NOMO-1 treated with dmso at 0.1 percent for 144 hours (cell line): ENCODE measurements at regions not wholly inside any gene's neighbourhood (a gene's known extent, or its start where the extent isn't known, plus 50 kb on each side); places are given as distances from the start of the nearest gene placed in this dataset.
"Not testable (repeated sequence)": the region's sequence is repeated elsewhere in the genome, so short reads cannot be mapped to it uniquely, and the experiment has no call there.

Experiments used
- DNase-seq: peaks from one replicate; lab custom pipeline; 2025; ENCODE audit not compliant: unreplicated experiment; lab: John Stamatoyannopoulos, UW

- DNase-seq: no peak
Observed at GRCh38 chr6:114844359-114844758, 501.5 kb upstream of the HS3ST5 start.

GRCh38 chr6:114839019-114839418, 496.2 kb upstream of the HS3ST5 start:
- no peak for DNase-seq

DNA sequence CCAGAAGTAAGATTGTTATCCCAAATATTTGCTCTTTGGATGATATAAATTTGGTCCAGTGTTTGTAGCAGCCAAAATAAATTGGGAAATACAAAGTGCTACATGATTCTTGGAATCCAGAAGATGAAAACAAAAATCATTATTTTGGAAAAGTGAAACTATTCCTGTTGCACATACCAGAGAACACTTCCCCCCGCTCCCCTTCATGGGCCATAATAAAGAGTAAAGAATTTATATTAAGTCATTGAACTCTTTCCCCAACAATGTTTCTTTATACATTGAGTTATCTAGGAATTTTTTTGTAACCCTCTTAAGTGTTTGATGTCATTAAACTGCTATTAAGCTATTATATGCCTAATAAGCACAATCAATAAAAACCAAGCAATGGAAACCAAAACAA, 490.4 kb upstream of the HS3ST5 start:
- no peak for DNase-seq

DNA sequence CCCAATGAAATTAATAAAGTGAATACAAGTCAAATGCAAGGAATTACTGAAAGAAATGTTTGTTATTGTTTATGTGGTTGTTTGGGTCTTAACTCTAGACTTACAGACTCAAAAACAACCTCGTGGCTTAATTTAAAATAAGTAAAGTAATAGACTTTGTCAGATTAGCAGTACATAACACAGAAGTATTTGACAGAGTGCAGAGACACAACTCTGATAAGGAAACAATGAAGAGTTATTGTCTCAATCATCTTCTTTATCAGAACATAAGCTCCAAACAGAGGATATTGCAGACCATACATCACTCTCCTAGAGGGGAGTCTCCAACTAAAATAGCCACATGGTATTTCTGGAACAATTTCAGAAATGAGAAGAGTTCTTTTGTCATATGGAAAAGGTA, 487.7 kb upstream of the HS3ST5 start:
- no peak for DNase-seq

DNA sequence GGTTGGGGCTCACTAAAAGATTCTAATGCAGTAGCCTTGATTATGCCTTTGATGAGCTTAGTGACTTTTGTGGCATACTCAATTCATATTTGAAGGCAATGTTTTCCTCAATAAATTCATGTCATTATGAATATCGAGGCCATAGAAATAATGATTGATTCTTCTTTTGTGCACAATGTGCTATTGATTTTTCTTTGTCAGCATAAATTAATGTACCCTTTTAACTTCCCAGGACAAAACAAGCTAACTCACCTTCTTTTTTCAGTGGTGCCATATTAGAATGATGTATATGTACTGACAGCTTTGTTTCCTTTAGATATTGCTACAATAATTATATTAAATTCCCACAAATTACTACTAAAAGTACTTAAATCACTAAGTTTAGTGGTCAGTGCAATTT, 484.3 kb upstream of the HS3ST5 start:
- no peak for DNase-seq

DNA sequence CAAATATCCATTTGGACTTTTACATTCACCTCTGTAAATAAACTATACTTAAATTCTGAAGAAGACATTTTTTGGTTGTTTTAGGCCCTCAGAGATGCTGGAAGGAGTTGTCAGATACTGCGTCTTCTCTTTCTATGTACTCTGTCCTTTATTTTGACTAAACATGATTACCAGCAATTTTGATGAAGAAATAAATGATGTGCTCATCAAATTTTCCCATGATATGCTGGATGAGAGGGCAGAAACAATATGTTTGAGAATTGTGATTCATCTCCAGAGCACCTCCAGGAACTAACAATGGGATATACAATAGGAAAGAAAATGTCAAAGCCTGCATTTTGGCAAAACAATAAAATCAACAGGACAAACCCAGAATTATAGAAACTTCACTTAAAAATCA, 481.6 kb upstream of the HS3ST5 start:
- no peak for DNase-seq

DNA sequence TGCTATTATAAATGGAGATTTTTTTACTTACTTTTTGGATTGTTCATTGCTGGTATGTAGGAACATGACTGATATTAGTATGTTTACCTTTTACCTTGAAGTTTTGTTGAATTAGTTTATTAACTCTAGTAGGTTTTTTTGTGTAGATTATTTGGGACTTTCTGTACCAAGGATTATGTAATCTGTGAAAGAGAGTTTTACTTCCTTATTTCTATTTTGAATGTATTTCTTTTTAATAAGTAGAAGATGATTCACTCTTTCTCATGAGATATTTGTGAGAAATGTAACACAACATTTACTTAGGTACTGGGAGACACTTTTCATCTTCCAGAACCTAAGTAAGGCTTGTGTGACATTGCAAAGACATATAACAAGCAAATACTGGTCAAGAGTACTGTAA, 473.9 kb upstream of the HS3ST5 start:
- no peak for DNase-seq

DNA sequence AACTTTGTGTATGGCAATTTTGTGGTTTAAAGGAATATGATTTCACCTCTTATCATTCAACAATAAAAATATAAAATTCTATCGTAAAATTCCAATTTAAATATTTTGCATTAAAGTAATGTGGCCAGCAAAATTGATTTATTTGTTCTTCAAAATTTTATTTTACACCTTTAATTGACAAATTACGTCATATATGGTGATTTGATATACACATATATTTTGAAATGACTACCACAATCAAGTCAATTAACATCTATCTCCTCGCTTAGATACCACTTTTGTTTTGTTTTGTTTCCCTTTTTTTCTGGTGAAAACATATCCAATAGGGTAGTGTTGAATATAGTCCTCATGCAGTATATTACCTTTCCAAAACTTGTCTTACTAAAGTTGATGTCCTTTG, 467.6 kb upstream of the HS3ST5 start:
- DNase-seq: no peak

DNA sequence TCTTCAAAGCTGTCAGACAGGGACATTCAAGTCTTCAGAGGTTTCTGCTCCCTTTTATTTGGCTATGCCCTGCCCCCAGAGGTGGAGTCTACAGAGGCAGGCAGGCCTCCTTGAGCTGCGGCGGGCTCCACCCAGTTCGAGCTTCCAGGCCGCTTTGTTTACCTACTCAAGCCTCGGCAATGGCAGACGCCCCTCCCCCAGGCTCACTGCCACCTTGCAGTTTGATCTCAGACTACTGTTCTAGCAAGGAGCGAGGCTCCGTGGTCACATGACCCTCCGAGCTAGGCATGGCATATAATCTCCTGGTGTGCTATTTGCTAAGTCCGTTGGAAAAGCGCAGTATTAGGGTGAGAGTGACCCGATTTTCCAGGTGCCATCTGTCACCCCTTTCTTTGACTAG, 462.6 kb upstream of the HS3ST5 start:
- not testable (repeated sequence) for DNase-seq

DNA sequence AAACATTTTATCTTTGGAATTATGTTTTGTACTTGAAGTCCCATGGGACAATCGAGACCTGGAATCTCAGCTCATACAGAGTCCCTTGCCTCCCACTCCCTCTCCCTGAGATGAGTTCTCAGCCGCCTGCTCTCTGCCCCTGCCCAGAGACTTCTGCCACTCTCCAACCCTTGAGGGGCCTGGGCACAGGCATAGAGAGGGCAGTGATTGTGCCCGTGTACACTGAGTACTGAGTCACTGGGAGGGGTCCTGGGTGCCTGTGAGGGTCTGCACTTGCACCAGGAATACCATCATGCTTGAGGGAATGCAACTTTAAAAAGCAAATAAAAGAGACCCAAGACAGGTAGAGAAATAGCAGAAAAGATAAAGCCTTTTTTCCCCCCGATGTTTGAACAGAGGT, 453.8 kb upstream of the HS3ST5 start:
- no peak for DNase-seq

DNA sequence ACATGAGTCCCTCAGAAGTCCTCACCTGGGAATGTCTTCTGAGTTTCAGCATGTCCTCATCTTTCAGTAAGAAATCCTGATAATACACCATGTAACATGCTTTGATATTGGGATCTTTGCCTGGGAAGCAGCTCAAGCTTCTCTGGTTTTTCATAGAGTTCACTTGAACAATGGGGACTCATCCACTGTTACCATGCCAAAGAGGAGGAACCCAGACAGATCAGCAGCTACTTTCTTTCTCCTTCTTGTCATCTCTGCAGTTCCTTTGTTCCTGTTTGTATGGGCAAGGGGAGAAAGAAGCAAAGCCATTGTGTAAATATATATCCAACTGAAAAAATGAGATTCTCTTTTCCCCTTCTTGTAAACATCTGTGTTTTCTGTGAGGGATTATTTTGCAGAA, 450.6 kb upstream of the HS3ST5 start:
- DNase-seq: no peak

GRCh38 chr6:114785235-114786127, 442.7 kb upstream of the HS3ST5 start:
- DNase-seq: no peak

DNA sequence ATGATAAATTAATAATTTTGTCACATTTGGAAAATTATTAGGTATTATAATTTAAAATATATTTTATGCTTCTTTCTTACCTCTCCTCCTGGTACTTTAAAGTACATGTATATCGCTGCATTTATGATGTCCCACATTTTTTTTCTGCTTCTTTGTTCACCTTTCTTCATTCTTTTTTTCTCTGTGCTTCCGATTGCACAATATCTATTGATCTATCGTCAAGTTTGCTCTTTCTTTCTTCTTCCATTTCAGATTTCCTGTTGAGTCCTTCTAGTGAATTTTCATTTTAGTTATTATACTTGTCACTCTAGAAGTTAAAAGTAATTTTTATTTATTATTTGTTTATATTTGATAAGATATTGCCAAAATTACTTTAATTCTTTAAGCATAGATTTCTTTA, 441.0 kb upstream of the HS3ST5 start:
- DNase-seq: no peak

- no peak for DNase-seq
Observed at GRCh38 chr6:114783083-114783482, 440.3 kb upstream of the HS3ST5 start.

DNA sequence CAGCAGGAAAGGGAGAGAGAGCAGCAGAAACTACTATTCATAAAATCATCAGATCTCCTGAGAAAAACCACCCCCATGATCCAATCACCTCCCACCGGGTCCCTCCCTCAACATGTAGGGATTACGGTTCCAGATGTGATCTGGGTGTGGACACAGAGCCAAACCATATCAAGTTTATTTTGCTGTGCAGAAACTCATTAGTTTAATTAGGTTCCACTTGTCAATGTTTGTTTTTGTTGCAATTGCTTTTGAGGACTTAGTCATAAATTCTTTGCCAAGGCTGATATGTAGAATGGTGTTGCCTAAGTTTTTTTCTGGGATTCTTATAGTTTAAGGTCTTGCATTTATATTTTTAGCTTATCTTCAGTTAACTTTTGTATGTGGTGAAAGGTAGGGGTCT, 422.0 kb upstream of the HS3ST5 start:
- DNase-seq: no peak

GRCh38 chr6:114762145-114762544, 419.3 kb upstream of the HS3ST5 start:
- no peak for DNase-seq

- DNase-seq: no peak
Observed at GRCh38 chr6:114747995-114748625, 405.3 kb upstream of the HS3ST5 start.

DNA sequence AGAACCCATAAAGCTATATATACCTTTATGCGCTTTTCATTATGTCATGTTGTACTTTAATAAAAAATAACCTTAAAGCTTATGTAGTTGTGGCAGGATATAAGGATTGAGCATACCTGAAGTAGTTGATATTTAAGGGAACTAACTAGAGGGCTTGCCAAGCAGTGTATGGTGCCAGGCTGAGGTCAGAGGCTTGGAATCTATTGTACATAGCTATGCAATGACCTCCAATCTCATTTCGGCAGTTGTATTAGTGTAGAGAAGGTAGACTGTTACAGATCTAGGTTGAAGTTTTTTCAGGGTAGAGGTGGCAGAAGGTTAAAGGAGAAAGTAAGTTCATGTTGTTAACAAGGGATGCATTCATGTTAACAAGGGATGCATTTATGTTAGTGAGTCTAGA, 397.7 kb upstream of the HS3ST5 start:
- no peak for DNase-seq

GRCh38 chr6:114739656-114740055, 396.8 kb upstream of the HS3ST5 start:
- DNase-seq: no peak

DNA sequence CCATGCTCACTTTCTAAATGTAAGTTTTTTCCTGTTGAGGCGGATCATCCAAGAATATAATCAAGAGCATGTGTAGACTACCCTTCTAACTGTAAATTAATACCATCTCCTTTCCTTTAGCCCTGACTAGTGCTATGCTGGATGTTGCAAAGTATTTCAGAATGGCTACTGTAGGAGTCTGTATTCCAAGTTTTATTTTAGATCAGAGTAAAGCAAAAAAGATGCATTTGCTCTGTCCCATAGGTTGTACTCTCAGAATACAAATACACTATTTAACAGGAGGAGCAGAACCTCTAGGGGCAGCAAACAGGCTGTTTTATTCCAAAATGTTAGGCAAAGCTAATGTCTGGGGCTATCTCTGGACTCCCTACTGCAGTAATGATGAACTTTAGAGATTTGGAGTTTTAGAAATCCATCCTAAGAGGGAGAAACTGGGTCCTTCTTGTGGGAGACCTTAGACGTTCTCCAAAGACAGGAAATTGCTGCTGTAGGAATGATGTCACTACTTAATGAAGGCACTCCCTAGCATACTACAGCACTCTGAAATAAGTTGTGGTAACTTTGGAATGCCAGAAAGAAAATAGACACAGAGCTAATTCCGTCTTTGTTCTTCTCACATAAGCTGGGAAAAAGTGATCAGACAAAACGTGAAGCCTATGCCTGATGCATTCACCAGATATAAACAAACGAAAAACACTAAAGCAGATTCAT, 392.4 kb upstream of the HS3ST5 start:
- no peak for DNase-seq

DNA sequence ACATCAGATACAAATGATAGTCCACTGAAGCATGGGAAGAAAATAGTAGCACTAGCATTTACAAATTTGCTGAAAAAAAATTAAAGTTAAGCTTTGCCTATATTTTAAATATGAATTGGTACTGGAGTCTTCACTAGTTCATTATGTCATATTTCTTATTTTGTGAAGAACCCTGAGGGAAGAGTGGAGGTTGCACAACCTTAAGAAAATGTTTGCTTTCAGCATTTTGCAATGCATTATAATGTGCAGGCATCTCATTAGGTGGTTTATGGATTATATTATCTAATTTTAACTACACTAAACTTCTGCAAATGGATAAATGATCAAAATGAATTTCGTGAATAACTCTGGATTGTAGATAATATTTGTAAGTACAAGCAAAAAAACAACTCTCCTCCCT, 390.8 kb upstream of the HS3ST5 start:
- no peak for DNase-seq

GRCh38 chr6:114718716-114719270, 376.0 kb upstream of the HS3ST5 start:
- DNase-seq: no peak
